Heart left ventricle (tissue), 13 donors: ENCODE measurements at regions not wholly inside any gene's neighbourhood (a gene's known extent, or its start where the extent isn't known, plus 50 kb on each side); places are given as distances from the start of the nearest gene placed in this dataset.

Experiments
- POLR2A ChIP-seq, 2 donors: fragments of 450-650 bp; IDR thresholded peaks; one replicate each; pipeline ENCODE4 v1.6.1; 2017; ENCODE audit warnings: antibody characterized with exemption in 2 of 2, mild to moderate bottlenecking in 2 of 2, moderate library complexity in 2 of 2
- TF ChIP-seq, protein P1 (sequence below), 12 donors: fragments of 200-600 bp; sonication (generic) in 4 of 12; IDR thresholded peaks; one replicate each; pipeline versions ENCODE4 v1.5.0 to v1.8.0; 2018 to 2022; ENCODE audit warnings: antibody characterized with exemption in 12 of 12, mild to moderate bottlenecking in 5 of 12
- donor health status: ischemic (EF 13 %, LVEDD 7.1; RV severe dilation, severe dysfunction).
- donor health status: DM: no; HTN: yes; CAD: no.
- donor health status: DM: no; HTN: no; CAD: no.
- donor health status: ischemic (EF 25% LVEDD 6.9; RV normal size, moderate dysfunction).
- donor health status: ischemic (EF 25% LVEDD 5.7; RV mildly dilated, moderate dysfunction).
- donor health status: ischemic (EF 35%, LVEDD 5.7; RV mildly dilated, moderate dysfunction).
- donor health status: nonischemic (EF 11% LVEDD 7.7; RV severe dilation, severe dysfunction).
- donor health status: DM: yes; HTN: yes; CAD: no.
- donor health status: PGD.
- donor health status: ischemic (EF 29% LVEDD 5.4; RV normal size, mild dysfunction).
- donor health status: nonischemic (EF 23%, LVEDD 6.1; RV moderate dilation, normal function).

DNA sequence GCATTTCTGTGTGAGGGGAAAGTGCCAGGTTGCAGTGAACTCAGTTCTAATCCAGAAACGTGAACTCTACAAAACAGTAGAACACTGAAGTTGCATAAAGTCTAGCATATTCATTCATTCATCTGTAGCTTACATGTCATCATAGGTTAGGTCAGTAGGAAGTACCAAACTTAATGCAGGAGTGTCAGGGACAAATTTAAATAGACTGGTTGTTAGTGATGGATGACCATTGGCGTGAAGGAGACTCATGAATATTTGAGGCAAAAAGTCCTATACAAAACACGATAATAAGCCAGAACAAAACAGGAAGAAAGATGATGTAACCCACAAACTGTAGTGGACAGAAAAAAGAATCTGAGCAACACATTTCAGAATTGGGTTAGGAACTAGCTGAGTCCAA, 592.8 kb upstream of the PCDH10 start:
- TF ChIP-seq, protein P1, sequence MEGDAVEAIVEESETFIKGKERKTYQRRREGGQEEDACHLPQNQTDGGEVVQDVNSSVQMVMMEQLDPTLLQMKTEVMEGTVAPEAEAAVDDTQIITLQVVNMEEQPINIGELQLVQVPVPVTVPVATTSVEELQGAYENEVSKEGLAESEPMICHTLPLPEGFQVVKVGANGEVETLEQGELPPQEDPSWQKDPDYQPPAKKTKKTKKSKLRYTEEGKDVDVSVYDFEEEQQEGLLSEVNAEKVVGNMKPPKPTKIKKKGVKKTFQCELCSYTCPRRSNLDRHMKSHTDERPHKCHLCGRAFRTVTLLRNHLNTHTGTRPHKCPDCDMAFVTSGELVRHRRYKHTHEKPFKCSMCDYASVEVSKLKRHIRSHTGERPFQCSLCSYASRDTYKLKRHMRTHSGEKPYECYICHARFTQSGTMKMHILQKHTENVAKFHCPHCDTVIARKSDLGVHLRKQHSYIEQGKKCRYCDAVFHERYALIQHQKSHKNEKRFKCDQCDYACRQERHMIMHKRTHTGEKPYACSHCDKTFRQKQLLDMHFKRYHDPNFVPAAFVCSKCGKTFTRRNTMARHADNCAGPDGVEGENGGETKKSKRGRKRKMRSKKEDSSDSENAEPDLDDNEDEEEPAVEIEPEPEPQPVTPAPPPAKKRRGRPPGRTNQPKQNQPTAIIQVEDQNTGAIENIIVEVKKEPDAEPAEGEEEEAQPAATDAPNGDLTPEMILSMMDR (IDR thresholded peaks at IDR 0.05), result no peak
- no peak for TF ChIP-seq POLR2A (IDR thresholded peaks at IDR 0.05)
